CD4-positive, alpha-beta T cell (primary cell): ENCODE measurements at regions not wholly inside any gene's neighbourhood (a gene's known extent, or its start where the extent isn't known, plus 50 kb on each side); places are given as distances from the start of the nearest gene placed in this dataset.

Experiments used
- ATAC-seq: fragments of 200-7000 bp; cut with Tn5 transposase; one replicate; pipeline ENCODE4 v1.10.0; 2022; ENCODE audit warnings: mild to moderate bottlenecking; ENCODE audit not compliant: poor library complexity
- CTCF ChIA-PET: fragments of 350-600 bp; sonication (Branson Sonifier 250); formaldehyde crosslinking; loops from one replicate; lab custom pipeline; 2021; ENCODE audit warnings: antibody characterized with exemption, inconsistent platforms; lab: Charles Lee
- POLR2A ChIA-PET: fragments of 350-600 bp; sonication (Branson Sonifier 250); formaldehyde crosslinking; loops from one replicate; lab custom pipeline; 2021; ENCODE audit warnings: antibody characterized with exemption, inconsistent platforms; lab: Charles Lee
- DNase-seq, 14 experiments: peaks; one replicate each; pipeline ENCODE4 v3.0.0-alpha.2; 2013 to 2020; ENCODE audit warnings: mixed read lengths in 2 of 14
- H3K27ac ChIP-seq, 2 donors: one replicate each; pipeline versions ENCODE4 v1.5.1 to v1.7.0; 2013; ENCODE audit warnings: low read length in 2 of 2, low read depth in 1 of 2, mild to moderate bottlenecking in 1 of 2
- H3K27me3 ChIP-seq, 2 experiments: 1 replicate in 1 of 2; 2 replicates in 1 of 2; pipeline versions ENCODE4 v1.6.1 to v1.7.0; 2013; ENCODE audit warnings: low read length in 2 of 2, control low read depth in 1 of 2, mild to moderate bottlenecking in 1 of 2, moderate library complexity in 1 of 2; ENCODE audit not compliant: insufficient read depth in 2 of 2, control insufficient read depth in 1 of 2
- H3K36me3 ChIP-seq: one replicate; pipeline ENCODE4 v1.6.1; 2013; ENCODE audit warnings: low read length, control low read depth; ENCODE audit not compliant: insufficient read depth
- H3K4me1 ChIP-seq: one replicate; pipeline ENCODE4 v1.6.1; 2013; ENCODE audit warnings: low read length, control low read depth; ENCODE audit not compliant: insufficient read depth
- H3K4me3 ChIP-seq: one replicate; pipeline ENCODE4 v1.5.1; 2013; ENCODE audit warnings: mild to moderate bottlenecking, low read length, moderate library complexity
- H3K9me3 ChIP-seq, 2 experiments: 1 replicate in 1 of 2; 2 replicates in 1 of 2; pipeline versions ENCODE4 v1.6.1 to v1.7.0; 2013; ENCODE audit warnings: low read length in 2 of 2, mild to moderate bottlenecking in 2 of 2, control low read depth in 1 of 2, moderate library complexity in 1 of 2; ENCODE audit not compliant: control insufficient read depth in 1 of 2, insufficient read depth in 1 of 2
- H3K27ac Mint-ChIP-seq: one replicate; pipeline ENCODE4 v1.8.0; 2020; ENCODE audit warnings: mixed read lengths
- H3K27me3 Mint-ChIP-seq: one replicate; pipeline ENCODE4 v1.8.0; 2021; ENCODE audit warnings: mixed read lengths
- H3K36me3 Mint-ChIP-seq: one replicate; pipeline ENCODE4 v1.8.0; 2021; ENCODE audit warnings: low read depth, mixed read lengths
- H3K4me1 Mint-ChIP-seq: one replicate; pipeline ENCODE4 v1.8.0; 2021; ENCODE audit warnings: low read depth, mixed read lengths
- H3K4me3 Mint-ChIP-seq: one replicate; pipeline ENCODE4 v1.8.0; 2020; ENCODE audit warnings: mild to moderate bottlenecking, mixed read lengths
- H3K9me3 Mint-ChIP-seq: one replicate; pipeline ENCODE4 v1.8.0; 2020; ENCODE audit warnings: mixed read lengths
- intact Hi-C, 2 experiments: fragments of 100-400 bp; cut with DNase I in 1 of 2; cut with micrococcal nuclease in 1 of 2; formaldehyde crosslinking; loops; one replicate each; pipeline versions ENCODE4 v1.15.1 to v1.9.0; 2023 to 2025; cut with DNase I, micrococcal nuclease
- TF ChIP-seq, protein P1 (sequence below): fragments of 200-600 bp; IDR thresholded peaks from one replicate; pipeline ENCODE4 v1.8.0; 2022; ENCODE audit warnings: antibody characterized with exemption, mild to moderate bottlenecking

- no peak for ATAC-seq
- H3K9me3 ChIP-seq: no peaks in the 10 kb centered on the region
- H3K27ac Mint-ChIP-seq: no peak overlapping the region
Measured at GRCh38 chr10:78366663-78367411, 333.2 kb downstream of the RPS24 start.

GRCh38 chr10:78367751-78368150, 334.1 kb downstream of the RPS24 start:
- H3K4me3 Mint-ChIP-seq: no peak overlapping the region
- no peaks in the 10 kb centered on the region for H3K27me3 Mint-ChIP-seq
- no peaks in the 10 kb centered on the region for H3K9me3 ChIP-seq
- no peaks in the 10 kb centered on the region for H3K9me3 Mint-ChIP-seq
- H3K4me1 ChIP-seq: no peaks in the 10 kb centered on the region
- no peaks in the 10 kb centered on the region for H3K27me3 ChIP-seq
- no peak overlapping the region for H3K27ac ChIP-seq
- no peak overlapping the region for H3K4me3 ChIP-seq
- no peaks in the 10 kb centered on the region for H3K36me3 Mint-ChIP-seq
- H3K27ac Mint-ChIP-seq: no peak overlapping the region
- DNase-seq (no peak), ATAC-seq (no peak)
- POLR2A ChIA-PET: no interaction called here
- no peaks in the 10 kb centered on the region for H3K36me3 ChIP-seq
- CTCF ChIA-PET: no interaction called here
- intact Hi-C loops: no loop called here
- peaks cover 7% of the 10 kb centered on the region for H3K4me1 Mint-ChIP-seq
- TF ChIP-seq, protein P1, sequence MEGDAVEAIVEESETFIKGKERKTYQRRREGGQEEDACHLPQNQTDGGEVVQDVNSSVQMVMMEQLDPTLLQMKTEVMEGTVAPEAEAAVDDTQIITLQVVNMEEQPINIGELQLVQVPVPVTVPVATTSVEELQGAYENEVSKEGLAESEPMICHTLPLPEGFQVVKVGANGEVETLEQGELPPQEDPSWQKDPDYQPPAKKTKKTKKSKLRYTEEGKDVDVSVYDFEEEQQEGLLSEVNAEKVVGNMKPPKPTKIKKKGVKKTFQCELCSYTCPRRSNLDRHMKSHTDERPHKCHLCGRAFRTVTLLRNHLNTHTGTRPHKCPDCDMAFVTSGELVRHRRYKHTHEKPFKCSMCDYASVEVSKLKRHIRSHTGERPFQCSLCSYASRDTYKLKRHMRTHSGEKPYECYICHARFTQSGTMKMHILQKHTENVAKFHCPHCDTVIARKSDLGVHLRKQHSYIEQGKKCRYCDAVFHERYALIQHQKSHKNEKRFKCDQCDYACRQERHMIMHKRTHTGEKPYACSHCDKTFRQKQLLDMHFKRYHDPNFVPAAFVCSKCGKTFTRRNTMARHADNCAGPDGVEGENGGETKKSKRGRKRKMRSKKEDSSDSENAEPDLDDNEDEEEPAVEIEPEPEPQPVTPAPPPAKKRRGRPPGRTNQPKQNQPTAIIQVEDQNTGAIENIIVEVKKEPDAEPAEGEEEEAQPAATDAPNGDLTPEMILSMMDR: no peak

More at GRCh38 chr10:78366663-78367411, 333.2 kb downstream of the RPS24 start:
- Mint-ChIP-seq H3K9me3 (no peaks in the 10 kb centered on the region), H3K36me3 (no peaks in the 10 kb centered on the region), H3K27me3 (no peaks in the 10 kb centered on the region), H3K4me1 (peaks cover 16% of the 10 kb centered on the region), H3K4me3 (no peak overlapping the region)
- TF ChIP-seq, protein P1: no peak
- no peak for DNase-seq
- no peak overlapping the region for H3K27ac ChIP-seq
- no peaks in the 10 kb centered on the region for H3K36me3 ChIP-seq
- no peak overlapping the region for H3K4me3 ChIP-seq
- CTCF ChIA-PET: no interaction called here
- H3K4me1 ChIP-seq: peaks cover 9% of the 10 kb centered on the region
- no peaks in the 10 kb centered on the region for H3K27me3 ChIP-seq
- intact Hi-C loops: no loop called here
- POLR2A ChIA-PET: no interaction called here

GRCh38 chr10:78371136-78371535, 337.5 kb downstream of the RPS24 start:
- intact Hi-C loops: no loop called here
- Mint-ChIP-seq H3K27ac (no peak overlapping the region), H3K36me3 (no peaks in the 10 kb centered on the region), H3K9me3 (no peaks in the 10 kb centered on the region), H3K27me3 (no peaks in the 10 kb centered on the region), H3K4me1 (no peaks in the 10 kb centered on the region), H3K4me3 (no peak overlapping the region)
- Histone ChIP-seq H3K9me3 (no peaks in the 10 kb centered on the region), H3K4me3 (no peak overlapping the region), H3K36me3 (no peaks in the 10 kb centered on the region), H3K27me3 (no peaks in the 10 kb centered on the region), H3K4me1 (no peaks in the 10 kb centered on the region), H3K27ac (no peak overlapping the region)
- POLR2A ChIA-PET: no interaction called here
- DNase-seq (no peak), ATAC-seq (no peak)
- CTCF ChIA-PET: no interaction called here
- TF ChIP-seq, protein P1: no peak
